Astrocyte (in vitro differentiated cells and primary cell): ENCODE measurements at regions not wholly inside any gene's neighbourhood (a gene's known extent, or its start where the extent isn't known, plus 50 kb on each side); places are given as distances from the start of the nearest gene placed in this dataset.

Experiments used
- DNase-seq: peaks from one replicate; pipeline ENCODE4 v3.0.0-alpha.2; 2010; ENCODE audit warnings: low read depth
- FAIRE-seq: peaks from 2 replicates; lab custom pipeline; 2011; peaks lifted over from hg19 to GRCh38; lab: Jason Lieb, UNC
- H2AFZ ChIP-seq: 2 replicates; pipeline ENCODE4 v1.6.0; 2012; ENCODE audit warnings: low read depth, low read length, inconsistent platforms
- H3K27ac ChIP-seq: 2 replicates; pipeline ENCODE4 v1.5.1; 2011; ENCODE audit warnings: low read depth, low read length, inconsistent platforms
- H3K27me3 ChIP-seq: 2 replicates; pipeline ENCODE4 v1.6.0; 2011; ENCODE audit warnings: low read length, inconsistent platforms; ENCODE audit not compliant: insufficient read depth
- H3K36me3 ChIP-seq: 2 replicates; pipeline ENCODE4 v1.5.1; 2011; ENCODE audit warnings: low read length, inconsistent platforms; ENCODE audit not compliant: insufficient read depth
- H3K4me1 ChIP-seq: 2 replicates; pipeline ENCODE4 v1.5.1; 2011; ENCODE audit warnings: low read length, inconsistent platforms; ENCODE audit not compliant: insufficient read depth
- H3K4me2 ChIP-seq: 2 replicates; pipeline ENCODE4 v1.6.0; 2012; ENCODE audit warnings: low read length, inconsistent platforms
- H3K4me3 ChIP-seq: 2 replicates; pipeline ENCODE4 v1.5.1; 2011; ENCODE audit warnings: low read depth, mild to moderate bottlenecking, low read length, inconsistent platforms; ENCODE audit not compliant: insufficient read depth
- H3K79me2 ChIP-seq: 2 replicates; pipeline ENCODE4 v1.6.0; 2012; ENCODE audit warnings: mild to moderate bottlenecking, low read length, inconsistent platforms; ENCODE audit not compliant: insufficient read depth
- H3K9ac ChIP-seq: 2 replicates; pipeline ENCODE4 v1.6.0; 2012; ENCODE audit warnings: mild to moderate bottlenecking, low read length, inconsistent platforms
- H3K9me3 ChIP-seq: 2 replicates; pipeline ENCODE4 v1.5.1; 2012; ENCODE audit warnings: low read depth, mild to moderate bottlenecking, low read length, inconsistent platforms; ENCODE audit not compliant: insufficient read depth
- H4K20me1 ChIP-seq: 2 replicates; pipeline ENCODE4 v1.6.0; 2012; ENCODE audit warnings: low read length, inconsistent platforms; ENCODE audit not compliant: insufficient read depth
- H3K27ac Mint-ChIP-seq: one replicate; pipeline ENCODE4 v1.8.0; 2021; ENCODE audit warnings: mild to moderate bottlenecking, mixed read lengths; ENCODE audit not compliant: unreplicated experiment
- H3K27me3 Mint-ChIP-seq: one replicate; pipeline ENCODE4 v1.8.0; 2021; ENCODE audit warnings: low read depth, mixed read lengths; ENCODE audit not compliant: unreplicated experiment
- H3K36me3 Mint-ChIP-seq: one replicate; pipeline ENCODE4 v1.8.0; 2021; ENCODE audit warnings: low read depth, mixed read lengths; ENCODE audit not compliant: unreplicated experiment
- H3K4me1 Mint-ChIP-seq: one replicate; pipeline ENCODE4 v1.8.0; 2021; ENCODE audit warnings: low read depth, mixed read lengths; ENCODE audit not compliant: unreplicated experiment
- H3K4me3 Mint-ChIP-seq: one replicate; pipeline ENCODE4 v1.8.0; 2021; ENCODE audit warnings: mild to moderate bottlenecking, moderate library complexity, mixed read lengths; ENCODE audit not compliant: unreplicated experiment
- H3K9me3 Mint-ChIP-seq: one replicate; pipeline ENCODE4 v1.8.0; 2021; ENCODE audit warnings: mild to moderate bottlenecking, mixed read lengths; ENCODE audit not compliant: unreplicated experiment
- EZH2 ChIP-seq: IDR thresholded peaks from 2 replicates; pipeline ENCODE4 v1.6.1; 2012; ENCODE audit warnings: mild to moderate bottlenecking, low read length, inconsistent platforms; ENCODE audit not compliant: insufficient read depth
- TF ChIP-seq, protein P1 (sequence below): IDR thresholded peaks from 2 replicates; pipeline ENCODE4 v1.5.1; 2011; ENCODE audit warnings: low read depth, mild to moderate bottlenecking, inconsistent platforms, low read length, moderate library complexity; ENCODE audit not compliant: insufficient read depth

DNA sequence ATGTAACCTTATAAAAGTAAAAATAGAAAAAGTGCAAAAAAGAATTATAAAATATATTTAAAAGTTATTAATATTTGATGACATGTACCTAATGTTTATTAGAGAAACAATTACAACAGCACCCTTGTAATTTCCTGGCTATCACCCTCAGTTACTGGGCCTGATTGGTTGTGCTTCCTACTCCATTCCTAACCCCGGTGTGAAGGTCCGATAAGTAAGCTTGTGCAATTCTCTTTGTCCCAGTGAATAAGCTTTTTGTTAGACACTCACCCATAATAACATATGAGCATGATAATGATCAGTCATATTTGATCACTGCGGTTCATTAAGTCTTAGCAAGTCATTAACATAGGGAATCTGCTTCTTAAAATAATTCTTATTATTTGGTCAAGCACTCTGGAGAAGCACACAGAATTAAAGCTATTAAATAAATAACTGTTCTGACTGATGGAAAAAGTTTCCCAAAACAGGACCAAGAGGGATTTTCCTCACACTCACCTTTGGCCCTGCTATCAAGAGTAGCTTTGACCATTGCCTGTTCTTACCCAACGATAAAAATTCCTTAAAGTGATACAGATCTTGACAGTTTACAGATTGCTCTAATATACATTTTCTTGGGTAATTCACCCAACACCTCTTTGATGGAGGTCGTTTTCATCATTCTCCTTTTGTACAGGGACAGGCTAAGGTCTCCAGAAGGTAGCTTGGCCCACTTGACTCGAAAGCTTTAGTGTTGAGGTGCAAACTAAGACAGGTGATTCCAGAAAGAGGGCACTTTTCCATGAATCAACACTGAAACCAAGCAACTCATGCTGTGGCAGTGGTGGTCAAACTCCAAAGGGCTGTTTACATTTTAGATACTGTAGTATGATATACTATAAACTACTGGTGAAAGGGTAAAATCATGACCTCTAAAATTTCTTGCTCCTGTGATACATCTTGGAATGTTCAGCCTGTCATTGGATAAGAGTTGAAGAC lies 543.0 kb upstream of the KCNMB2 start:
- FAIRE-seq (no peak), DNase-seq (no peak)
- no peaks in the 10 kb centered on the region for H3K4me1 Mint-ChIP-seq
- no peaks in the 10 kb centered on the region for H3K27me3 Mint-ChIP-seq
- H3K36me3 ChIP-seq, result no peaks in the 10 kb centered on the region
- H3K27me3 ChIP-seq, result no peaks in the 10 kb centered on the region
- no peak overlapping the region for H3K27ac ChIP-seq
- no peaks in the 10 kb centered on the region for H3K9me3 Mint-ChIP-seq
- H3K9me3 ChIP-seq, result no peaks in the 10 kb centered on the region
- H3K4me1 ChIP-seq, result no peaks in the 10 kb centered on the region
- no peak overlapping the region for H3K27ac Mint-ChIP-seq
- H3K4me3 Mint-ChIP-seq, result no peak overlapping the region
- no peak overlapping the region for H3K9ac ChIP-seq
- no peaks in the 10 kb centered on the region for H4K20me1 ChIP-seq
- no peaks in the 10 kb centered on the region for H3K36me3 Mint-ChIP-seq
- no peaks in the 10 kb centered on the region for H3K79me2 ChIP-seq
- TF ChIP-seq, protein P1, sequence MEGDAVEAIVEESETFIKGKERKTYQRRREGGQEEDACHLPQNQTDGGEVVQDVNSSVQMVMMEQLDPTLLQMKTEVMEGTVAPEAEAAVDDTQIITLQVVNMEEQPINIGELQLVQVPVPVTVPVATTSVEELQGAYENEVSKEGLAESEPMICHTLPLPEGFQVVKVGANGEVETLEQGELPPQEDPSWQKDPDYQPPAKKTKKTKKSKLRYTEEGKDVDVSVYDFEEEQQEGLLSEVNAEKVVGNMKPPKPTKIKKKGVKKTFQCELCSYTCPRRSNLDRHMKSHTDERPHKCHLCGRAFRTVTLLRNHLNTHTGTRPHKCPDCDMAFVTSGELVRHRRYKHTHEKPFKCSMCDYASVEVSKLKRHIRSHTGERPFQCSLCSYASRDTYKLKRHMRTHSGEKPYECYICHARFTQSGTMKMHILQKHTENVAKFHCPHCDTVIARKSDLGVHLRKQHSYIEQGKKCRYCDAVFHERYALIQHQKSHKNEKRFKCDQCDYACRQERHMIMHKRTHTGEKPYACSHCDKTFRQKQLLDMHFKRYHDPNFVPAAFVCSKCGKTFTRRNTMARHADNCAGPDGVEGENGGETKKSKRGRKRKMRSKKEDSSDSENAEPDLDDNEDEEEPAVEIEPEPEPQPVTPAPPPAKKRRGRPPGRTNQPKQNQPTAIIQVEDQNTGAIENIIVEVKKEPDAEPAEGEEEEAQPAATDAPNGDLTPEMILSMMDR, result no peak
- TF ChIP-seq EZH2, result no peak
- no peak overlapping the region for H3K4me3 ChIP-seq
- no peak overlapping the region for H2AFZ ChIP-seq
- H3K4me2 ChIP-seq, result no peak overlapping the region

DNA sequence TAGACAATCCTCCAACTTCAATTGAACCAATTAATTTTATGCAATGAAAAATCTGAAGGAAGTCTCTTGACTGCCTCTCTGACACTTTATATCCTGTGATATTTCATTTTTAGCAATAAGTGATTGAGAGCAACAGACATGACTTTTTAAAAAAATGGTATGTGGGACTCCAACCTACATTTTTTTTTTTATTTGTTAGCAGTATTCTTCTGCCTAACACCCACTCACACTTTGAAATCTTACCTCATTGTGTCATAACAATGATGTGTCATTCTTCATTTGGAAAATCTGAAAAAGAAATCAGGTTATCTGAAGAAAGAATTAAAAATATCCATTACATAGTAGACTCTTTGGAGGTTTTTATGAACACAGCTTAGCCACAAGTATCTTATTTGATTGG lies 541.3 kb upstream of the KCNMB2 start:
- FAIRE-seq (no peak), DNase-seq (peak; percentile 62)
- no peaks in the 10 kb centered on the region for H3K36me3 Mint-ChIP-seq
- H3K27ac ChIP-seq, result no peak overlapping the region
- no peaks in the 10 kb centered on the region for H3K36me3 ChIP-seq
- no peak overlapping the region for H3K9ac ChIP-seq
- no peaks in the 10 kb centered on the region for H3K4me1 ChIP-seq
- H2AFZ ChIP-seq, result no peak overlapping the region
- no peaks in the 10 kb centered on the region for H3K79me2 ChIP-seq
- no peak overlapping the region for H3K4me2 ChIP-seq
- peaks cover 2% of the 10 kb centered on the region for H3K9me3 Mint-ChIP-seq
- H3K27me3 ChIP-seq, result no peaks in the 10 kb centered on the region
- H4K20me1 ChIP-seq, result no peaks in the 10 kb centered on the region
- no peak overlapping the region for H3K4me3 ChIP-seq
- no peak for TF ChIP-seq EZH2
- no peaks in the 10 kb centered on the region for H3K9me3 ChIP-seq
- no peaks in the 10 kb centered on the region for H3K4me1 Mint-ChIP-seq
- H3K27me3 Mint-ChIP-seq, result no peaks in the 10 kb centered on the region
- no peak overlapping the region for H3K4me3 Mint-ChIP-seq
- H3K27ac Mint-ChIP-seq, result no peak overlapping the region

DNA sequence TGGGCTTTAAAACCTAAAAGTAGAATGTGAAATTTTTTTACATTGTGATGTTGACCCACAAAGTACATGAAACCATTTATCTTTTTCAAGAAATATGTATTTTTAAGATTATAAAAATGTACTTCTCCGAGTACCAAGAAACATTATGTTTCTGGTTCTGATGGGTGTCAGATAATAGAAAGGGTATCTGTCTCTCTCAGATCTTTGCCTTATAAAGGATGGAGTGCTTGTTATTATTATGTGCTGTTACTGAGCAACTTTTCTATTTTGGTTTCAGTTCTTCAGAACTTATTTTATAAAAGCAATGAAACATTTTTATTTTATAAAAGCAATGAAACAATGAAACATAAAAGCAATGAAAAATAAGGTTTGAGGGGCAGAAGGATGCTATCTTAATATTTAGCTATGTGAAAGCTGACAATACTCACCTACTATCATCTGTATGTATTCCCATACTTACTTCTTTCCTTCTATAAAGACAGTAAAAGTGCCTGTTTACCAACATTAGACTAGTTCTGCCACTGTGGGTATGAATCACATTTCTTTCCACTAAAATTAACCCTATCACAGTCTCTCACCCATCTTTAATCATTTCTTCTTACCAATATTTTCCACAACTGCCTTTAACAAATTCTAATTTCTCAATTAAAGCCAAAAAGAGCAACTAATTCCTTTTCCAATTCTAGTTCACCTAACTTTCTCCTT lies 540.7 kb upstream of the KCNMB2 start:
- Mint-ChIP-seq H3K27ac (no peak overlapping the region), H3K4me1 (no peaks in the 10 kb centered on the region), H3K4me3 (no peak overlapping the region), H3K27me3 (no peaks in the 10 kb centered on the region), H3K9me3 (peaks cover 2% of the 10 kb centered on the region), H3K36me3 (no peaks in the 10 kb centered on the region)
- no peak for TF ChIP-seq EZH2
- TF ChIP-seq, protein P1, result no peak
- Histone ChIP-seq H3K4me1 (no peaks in the 10 kb centered on the region), H3K9ac (no peak overlapping the region), H3K79me2 (no peaks in the 10 kb centered on the region), H3K36me3 (no peaks in the 10 kb centered on the region), H3K27me3 (no peaks in the 10 kb centered on the region), H3K4me3 (no peak overlapping the region), H4K20me1 (no peaks in the 10 kb centered on the region), H3K4me2 (no peak overlapping the region), H3K27ac (no peak overlapping the region), H3K9me3 (no peaks in the 10 kb centered on the region), H2AFZ (no peak overlapping the region)
- FAIRE-seq (no peak), DNase-seq (no peak)
